HG03196 (cell line): ENCODE measurements at regions not wholly inside any gene's neighbourhood (a gene's known extent, or its start where the extent isn't known, plus 50 kb on each side); places are given as distances from the start of the nearest gene placed in this dataset.

Experiments
- ATAC-seq: cut with Tn5 transposase; IDR thresholded peaks from one replicate; pipeline ENCODE4 v1.9.1; 2021; ENCODE audit not compliant: unreplicated experiment

- no peak for ATAC-seq
Observed at GRCh38 chr11:130706572-130706971, 209.7 kb downstream of the SNX19 start.

- ATAC-seq, result no peak
Observed at GRCh38 chr11:130707217-130707616, 209.1 kb downstream of the SNX19 start.

- no peak for ATAC-seq
Observed at GRCh38 chr11:130709531-130709930, 206.7 kb downstream of the SNX19 start.

GRCh38 chr11:130710021-130710420, 206.3 kb downstream of the SNX19 start:
- no peak for ATAC-seq

GRCh38 chr11:130710497-130711012, 205.7 kb downstream of the SNX19 start:
- ATAC-seq, result no peak

GRCh38 chr11:130711193-130711592, 205.1 kb downstream of the SNX19 start:
- ATAC-seq, result no peak

- ATAC-seq, result no peak
Observed at GRCh38 chr11:130712480-130712879, 203.8 kb downstream of the SNX19 start.

GRCh38 chr11:130715085-130715876, 201.0 kb downstream of the SNX19 start:
- no peak for ATAC-seq

- no peak for ATAC-seq
Observed at GRCh38 chr11:130715877-130716220, 200.4 kb downstream of the SNX19 start.

- ATAC-seq, result no peak
Observed at GRCh38 chr11:130718120-130718519, 198.2 kb downstream of the SNX19 start.

DNA sequence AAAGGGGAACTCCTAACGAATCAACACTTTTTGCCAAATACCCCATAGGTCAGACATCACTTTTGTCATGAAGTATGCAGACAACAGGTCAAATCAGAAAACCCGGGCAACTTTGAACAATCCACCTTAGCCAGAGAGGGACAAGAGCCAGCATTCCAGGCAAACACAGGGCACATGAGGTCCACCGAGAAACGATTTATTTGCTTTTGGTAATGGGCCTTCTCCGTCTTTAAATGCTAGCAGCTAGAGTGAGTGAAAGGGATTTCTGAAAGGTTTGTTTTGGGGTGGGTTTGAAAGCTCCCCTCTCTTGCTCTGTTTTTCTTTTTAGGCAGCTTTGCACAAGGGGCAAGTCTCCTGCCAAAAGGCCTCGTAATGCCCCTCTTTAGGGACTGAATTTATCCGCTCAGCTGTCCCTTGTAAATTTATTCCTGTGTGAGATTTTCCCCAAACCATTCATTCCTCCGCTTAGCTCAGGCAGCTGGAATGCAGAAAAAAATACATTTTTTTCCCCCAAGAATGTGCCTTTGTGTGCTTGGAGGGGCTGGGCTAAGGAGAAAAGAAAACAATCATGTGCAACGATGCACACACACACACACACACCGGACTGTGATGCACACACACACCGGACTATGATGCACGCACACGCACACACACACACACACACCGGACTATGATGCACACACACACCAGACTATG, 196.9 kb downstream of the SNX19 start:
- ATAC-seq, result no peak

- no peak for ATAC-seq
Observed at GRCh38 chr11:130720232-130721022, 195.9 kb downstream of the SNX19 start.

GRCh38 chr11:130721023-130721681, 195.1 kb downstream of the SNX19 start:
- ATAC-seq, result no peak

- ATAC-seq, result no peak
Observed at GRCh38 chr11:130721736-130722135, 194.5 kb downstream of the SNX19 start.

GRCh38 chr11:130722401-130722800, 193.9 kb downstream of the SNX19 start:
- no peak for ATAC-seq

GRCh38 chr11:130725421-130726233, 190.7 kb downstream of the SNX19 start:
- no peak for ATAC-seq

GRCh38 chr11:130726234-130727037, 189.8 kb downstream of the SNX19 start:
- ATAC-seq, result no peak

- no peak for ATAC-seq
Observed at GRCh38 chr11:130727157-130728119, 188.8 kb downstream of the SNX19 start.
